ENCODE measurements at regions not wholly inside any gene's neighbourhood (a gene's known extent, or its start where the extent isn't known, plus 50 kb on each side); places are given as distances from the start of the nearest gene placed in this dataset.

GRCh38 chr6:86832686-86833085 is 104.6 kb upstream of the HTR1E start:
- TF ChIP-seq NFRKB (IDR thresholded peaks at IDR 0.05): no peak
- no peak for TF ChIP-seq FOXK2 (IDR thresholded peaks at IDR 0.05)
- no peak for TF ChIP-seq ELF4 (IDR thresholded peaks at IDR 0.05)
- no peak for TF ChIP-seq SP1 (IDR thresholded peaks at IDR 0.05)
- TF ChIP-seq ZNF384 (IDR thresholded peaks at IDR 0.05): no peak
- TF ChIP-seq L3MBTL2 (conservative IDR thresholded peaks at IDR 0.05): no peak
- no peak for TF ChIP-seq ARNT (IDR thresholded peaks at IDR 0.05)
- TF ChIP-seq SUZ12 (IDR thresholded peaks at IDR 0.05): no peak
- TF ChIP-seq, protein P1, sequence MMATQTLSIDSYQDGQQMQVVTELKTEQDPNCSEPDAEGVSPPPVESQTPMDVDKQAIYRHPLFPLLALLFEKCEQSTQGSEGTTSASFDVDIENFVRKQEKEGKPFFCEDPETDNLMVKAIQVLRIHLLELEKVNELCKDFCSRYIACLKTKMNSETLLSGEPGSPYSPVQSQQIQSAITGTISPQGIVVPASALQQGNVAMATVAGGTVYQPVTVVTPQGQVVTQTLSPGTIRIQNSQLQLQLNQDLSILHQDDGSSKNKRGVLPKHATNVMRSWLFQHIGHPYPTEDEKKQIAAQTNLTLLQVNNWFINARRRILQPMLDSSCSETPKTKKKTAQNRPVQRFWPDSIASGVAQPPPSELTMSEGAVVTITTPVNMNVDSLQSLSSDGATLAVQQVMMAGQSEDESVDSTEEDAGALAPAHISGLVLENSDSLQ (IDR thresholded peaks at IDR 0.05): no peak
- no peak for TF ChIP-seq BHLHE40 (IDR thresholded peaks at IDR 0.05; ENCODE audit: borderline replicate concordance)
- no peak for TF ChIP-seq HDGF (IDR thresholded peaks at IDR 0.05; ENCODE audit: borderline replicate concordance)
- TF ChIP-seq FOXA1 (IDR thresholded peaks at IDR 0.05): no peak

All from HEK293T (cell line).